ENCODE measurements at regions not wholly inside any gene's neighbourhood (a gene's known extent, or its start where the extent isn't known, plus 50 kb on each side); places are given as distances from the start of the nearest gene placed in this dataset.

DNA sequence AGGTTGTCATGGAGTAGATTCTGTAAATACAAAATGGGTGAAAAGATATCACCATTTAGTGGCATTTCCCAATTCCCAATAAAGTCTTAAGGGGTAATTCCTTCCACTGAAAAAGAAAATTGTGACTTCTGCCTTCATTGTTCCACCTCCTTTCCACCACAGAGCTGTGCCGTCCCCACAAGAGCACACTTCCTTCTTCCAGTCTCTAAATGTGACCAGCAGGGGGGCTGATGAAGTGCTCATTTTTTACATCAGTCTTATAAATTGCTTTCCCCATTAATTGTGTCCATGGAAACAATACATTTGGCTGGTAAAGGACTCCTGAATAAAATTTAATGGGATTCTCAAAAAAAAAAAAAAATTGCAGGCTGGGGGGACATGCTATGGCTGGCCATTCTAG, 260.8 kb upstream of the PSMD7 start:
- no peaks in the 10 kb centered on the region for H3K9me2 ChIP-seq (ENCODE audit: insufficient read depth, low read length)
- no peak for TF ChIP-seq EZH2phosphoT487 (IDR thresholded peaks at IDR 0.05; ENCODE audit: borderline replicate concordance, low read depth, low read length)
- TF ChIP-seq, protein P1, sequence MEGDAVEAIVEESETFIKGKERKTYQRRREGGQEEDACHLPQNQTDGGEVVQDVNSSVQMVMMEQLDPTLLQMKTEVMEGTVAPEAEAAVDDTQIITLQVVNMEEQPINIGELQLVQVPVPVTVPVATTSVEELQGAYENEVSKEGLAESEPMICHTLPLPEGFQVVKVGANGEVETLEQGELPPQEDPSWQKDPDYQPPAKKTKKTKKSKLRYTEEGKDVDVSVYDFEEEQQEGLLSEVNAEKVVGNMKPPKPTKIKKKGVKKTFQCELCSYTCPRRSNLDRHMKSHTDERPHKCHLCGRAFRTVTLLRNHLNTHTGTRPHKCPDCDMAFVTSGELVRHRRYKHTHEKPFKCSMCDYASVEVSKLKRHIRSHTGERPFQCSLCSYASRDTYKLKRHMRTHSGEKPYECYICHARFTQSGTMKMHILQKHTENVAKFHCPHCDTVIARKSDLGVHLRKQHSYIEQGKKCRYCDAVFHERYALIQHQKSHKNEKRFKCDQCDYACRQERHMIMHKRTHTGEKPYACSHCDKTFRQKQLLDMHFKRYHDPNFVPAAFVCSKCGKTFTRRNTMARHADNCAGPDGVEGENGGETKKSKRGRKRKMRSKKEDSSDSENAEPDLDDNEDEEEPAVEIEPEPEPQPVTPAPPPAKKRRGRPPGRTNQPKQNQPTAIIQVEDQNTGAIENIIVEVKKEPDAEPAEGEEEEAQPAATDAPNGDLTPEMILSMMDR (conservative IDR thresholded peaks at IDR 0.05; ENCODE audit: low read length) = peak; percentile 42; the same call in 1 of the 2 replicates
- no peak overlapping the region for H3K27ac ChIP-seq (ENCODE audit: low read depth, low read length, poor library complexity, severe bottlenecking)
- no peak overlapping the region for H3K4me3 ChIP-seq (ENCODE audit: low read depth, low read length, poor library complexity, severe bottlenecking)
- intact Hi-C loops (cut with micrococcal nuclease; ENCODE audit: unreplicated experiment) = no loop called here
- H3K4me2 ChIP-seq (ENCODE audit: low read length) = no peak overlapping the region
- ChIA-PET CTCF (ENCODE audit: unreplicated experiment) (no interaction called here), POLR2A (interaction anchor here (1.0 kb wide), 1 partner anchor 19 kb away, joined by 3 read pairs; no protein-coding TSS in a partner anchor)
- H3K9me3 ChIP-seq (ENCODE audit: low read length) = no peaks in the 10 kb centered on the region
- no peaks in the 10 kb centered on the region for H3K79me2 ChIP-seq (ENCODE audit: insufficient read depth, low read depth, low read length)
- H4K20me1 ChIP-seq (ENCODE audit: insufficient read depth, low read length) = no peaks in the 10 kb centered on the region
- no peak overlapping the region for H2AFZ ChIP-seq (ENCODE audit: low read length)
- H3K4me1 ChIP-seq (ENCODE audit: insufficient read depth, low read length, poor library complexity, severe bottlenecking) = no peaks in the 10 kb centered on the region
- BruUV-seq (replicated peaks) = no TSS peak
- H3K36me3 ChIP-seq (ENCODE audit: insufficient read depth, low read length) = no peaks in the 10 kb centered on the region
- peak; percentile 4 for DNase-seq (ENCODE audit: low spot score)

GRCh38 chr16:74034862-74035261, 261.8 kb upstream of the PSMD7 start:
- H3K4me3 ChIP-seq (ENCODE audit: low read depth, low read length, poor library complexity, severe bottlenecking) = no peak overlapping the region
- CTCF ChIA-PET (ENCODE audit: unreplicated experiment) = no interaction called here
- POLR2A ChIA-PET = interaction anchor here (1.0 kb wide), 1 partner anchor 18 kb away, joined by 3 read pairs; no protein-coding TSS in a partner anchor
- H3K36me3 ChIP-seq (ENCODE audit: insufficient read depth, low read length) = no peaks in the 10 kb centered on the region
- intact Hi-C loops (cut with micrococcal nuclease; ENCODE audit: unreplicated experiment) = no loop called here
- H2AFZ ChIP-seq (ENCODE audit: low read length) = no peak overlapping the region
- no peak for TF ChIP-seq EZH2phosphoT487 (IDR thresholded peaks at IDR 0.05; ENCODE audit: borderline replicate concordance, low read depth, low read length)
- TF ChIP-seq, protein P1 (conservative IDR thresholded peaks at IDR 0.05; ENCODE audit: low read length) = peak; percentile 67
- no peaks in the 10 kb centered on the region for H3K9me2 ChIP-seq (ENCODE audit: insufficient read depth, low read length)
- no peaks in the 10 kb centered on the region for H3K4me1 ChIP-seq (ENCODE audit: insufficient read depth, low read length, poor library complexity, severe bottlenecking)
- no TSS peak for BruUV-seq (replicated peaks)
- no peaks in the 10 kb centered on the region for H3K79me2 ChIP-seq (ENCODE audit: insufficient read depth, low read depth, low read length)
- no peaks in the 10 kb centered on the region for H3K9me3 ChIP-seq (ENCODE audit: low read length)
- no peaks in the 10 kb centered on the region for H4K20me1 ChIP-seq (ENCODE audit: insufficient read depth, low read length)
- DNase-seq (ENCODE audit: low spot score) = peak; percentile 5
- H3K4me2 ChIP-seq (ENCODE audit: low read length) = no peak overlapping the region
- H3K27ac ChIP-seq (ENCODE audit: low read depth, low read length, poor library complexity, severe bottlenecking) = no peak overlapping the region

DNA sequence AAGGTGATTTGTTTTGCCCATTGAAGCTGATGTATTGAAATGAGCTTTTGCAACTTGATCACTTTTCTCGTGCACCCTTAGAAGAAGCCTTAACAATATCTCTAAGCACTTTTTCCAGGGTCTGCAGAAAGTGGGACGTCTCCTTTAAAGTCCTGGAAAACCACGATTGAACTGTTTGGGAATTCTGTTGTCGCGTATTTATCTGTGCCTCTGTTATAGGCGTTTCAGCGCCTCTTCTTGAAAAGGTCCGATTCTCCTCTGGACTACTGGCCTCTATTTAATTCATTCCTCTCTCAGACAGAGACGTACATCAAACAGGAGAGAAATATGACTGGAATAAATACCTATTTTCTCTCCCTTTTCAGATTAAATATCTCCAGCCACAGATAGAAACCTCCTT, 262.4 kb upstream of the PSMD7 start:
- Histone ChIP-seq H3K4me2 (ENCODE audit: low read length) (no peak overlapping the region), H3K9me3 (ENCODE audit: low read length) (no peaks in the 10 kb centered on the region), H3K36me3 (ENCODE audit: insufficient read depth, low read length) (no peaks in the 10 kb centered on the region), H3K4me3 (ENCODE audit: low read depth, low read length, poor library complexity, severe bottlenecking) (no peak overlapping the region), H3K27ac (ENCODE audit: low read depth, low read length, poor library complexity, severe bottlenecking) (no peak overlapping the region), H3K4me1 (ENCODE audit: insufficient read depth, low read length, poor library complexity, severe bottlenecking) (no peaks in the 10 kb centered on the region), H3K9me2 (ENCODE audit: insufficient read depth, low read length) (no peaks in the 10 kb centered on the region), H2AFZ (ENCODE audit: low read length) (no peak overlapping the region), H3K79me2 (ENCODE audit: insufficient read depth, low read depth, low read length) (no peaks in the 10 kb centered on the region), H4K20me1 (ENCODE audit: insufficient read depth, low read length) (no peaks in the 10 kb centered on the region)
- DNase-seq (ENCODE audit: low spot score) = no peak
- ChIA-PET CTCF (ENCODE audit: unreplicated experiment) (no interaction called here), POLR2A (no interaction called here)
- no TSS peak for BruUV-seq (replicated peaks)
- intact Hi-C loops (cut with micrococcal nuclease; ENCODE audit: unreplicated experiment) = no loop called here
- no peak for TF ChIP-seq EZH2phosphoT487 (IDR thresholded peaks at IDR 0.05; ENCODE audit: borderline replicate concordance, low read depth, low read length)
- TF ChIP-seq, protein P1 (conservative IDR thresholded peaks at IDR 0.05; ENCODE audit: low read length) = no peak

Data from OCI-LY7 (cell line).